Stimulated activated CD8-positive, alpha-beta memory T cell treated with anti-CD3 and anti-CD28 coated beads, Interleukin-12 subunit alpha, Interleukin-12 subunit beta, amount 100 ng/mL, for 4 hours (primary cell): ENCODE measurements at regions not wholly inside any gene's neighbourhood (a gene's known extent, or its start where the extent isn't known, plus 50 kb on each side); places are given as distances from the start of the nearest gene placed in this dataset.

Source experiments
- DNase-seq: peaks from one replicate; pipeline ENCODE4 v3.0.0-alpha.2; 2020; ENCODE audit warnings: low read depth

GRCh38 chr3:178152988-178153387 is 383.2 kb upstream of the KCNMB2 start:
- DNase-seq: no peak

DNA sequence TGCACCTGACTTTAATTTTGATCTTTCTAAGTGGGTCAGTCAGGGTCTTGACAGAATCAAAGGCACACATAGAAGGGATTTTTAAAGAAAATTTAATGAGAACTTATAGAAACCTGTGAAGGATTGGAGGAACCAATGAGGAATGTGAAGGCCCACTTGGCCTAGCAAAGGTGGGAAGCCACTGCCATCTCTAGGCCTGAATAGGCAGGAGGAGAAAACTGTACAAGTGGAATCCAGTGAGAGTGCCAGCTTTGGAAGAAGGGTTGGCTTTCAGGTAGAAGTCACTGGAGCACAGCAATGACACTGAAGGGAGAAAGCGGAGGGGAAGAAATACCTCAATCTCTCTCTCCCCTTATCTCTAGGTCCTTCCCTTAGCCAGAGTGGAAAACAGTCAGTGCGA is 380.7 kb upstream of the KCNMB2 start:
- DNase-seq: no peak

DNA sequence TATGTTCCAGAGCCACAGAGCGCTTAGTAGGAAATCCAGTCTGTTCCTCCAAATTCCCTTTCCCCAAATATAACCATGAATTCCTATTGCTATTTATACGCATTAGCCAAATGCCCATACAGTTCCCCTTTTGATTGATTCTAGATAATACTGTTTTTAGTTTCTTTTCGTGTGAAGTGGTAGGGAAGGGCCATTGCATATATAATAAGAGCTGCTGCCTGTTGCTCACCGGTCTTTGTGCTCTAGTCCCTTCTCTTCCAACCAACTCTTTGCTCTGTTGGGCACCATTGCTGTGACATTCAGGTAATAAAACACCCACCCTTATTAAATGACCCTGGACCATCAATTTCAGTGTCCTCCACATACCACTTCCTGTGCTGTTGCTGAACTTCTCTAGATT is 379.9 kb upstream of the KCNMB2 start:
- no peak for DNase-seq

DNA sequence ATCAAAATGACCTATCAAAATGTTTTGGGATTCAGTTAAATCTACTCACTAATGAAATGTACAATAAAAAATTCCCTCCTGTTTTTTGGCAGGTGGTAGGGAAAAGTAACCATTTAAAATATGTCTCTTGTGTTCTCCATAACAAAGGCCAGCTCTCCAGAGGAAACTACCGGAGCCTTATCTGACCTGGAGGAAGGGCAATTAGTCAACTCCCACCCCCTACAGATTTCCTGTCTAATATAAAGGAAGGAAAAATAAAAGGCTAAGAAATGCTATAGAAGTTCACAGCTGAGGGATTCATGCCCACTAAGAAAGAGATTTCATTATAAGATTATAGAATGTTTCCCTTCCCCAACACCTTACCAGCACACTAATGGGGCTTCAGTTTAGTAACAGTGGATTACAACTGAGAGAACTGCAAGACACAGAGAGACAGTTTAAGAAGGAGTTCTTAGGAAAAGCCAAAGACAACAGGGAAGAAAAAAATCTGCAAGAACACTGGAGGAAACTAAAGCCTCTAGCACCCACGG is 376.5 kb upstream of the KCNMB2 start:
- no peak for DNase-seq

- no peak for DNase-seq
These were observed 366.8 kb upstream of the KCNMB2 start for GRCh38 chr3:178169421-178169820.

DNA sequence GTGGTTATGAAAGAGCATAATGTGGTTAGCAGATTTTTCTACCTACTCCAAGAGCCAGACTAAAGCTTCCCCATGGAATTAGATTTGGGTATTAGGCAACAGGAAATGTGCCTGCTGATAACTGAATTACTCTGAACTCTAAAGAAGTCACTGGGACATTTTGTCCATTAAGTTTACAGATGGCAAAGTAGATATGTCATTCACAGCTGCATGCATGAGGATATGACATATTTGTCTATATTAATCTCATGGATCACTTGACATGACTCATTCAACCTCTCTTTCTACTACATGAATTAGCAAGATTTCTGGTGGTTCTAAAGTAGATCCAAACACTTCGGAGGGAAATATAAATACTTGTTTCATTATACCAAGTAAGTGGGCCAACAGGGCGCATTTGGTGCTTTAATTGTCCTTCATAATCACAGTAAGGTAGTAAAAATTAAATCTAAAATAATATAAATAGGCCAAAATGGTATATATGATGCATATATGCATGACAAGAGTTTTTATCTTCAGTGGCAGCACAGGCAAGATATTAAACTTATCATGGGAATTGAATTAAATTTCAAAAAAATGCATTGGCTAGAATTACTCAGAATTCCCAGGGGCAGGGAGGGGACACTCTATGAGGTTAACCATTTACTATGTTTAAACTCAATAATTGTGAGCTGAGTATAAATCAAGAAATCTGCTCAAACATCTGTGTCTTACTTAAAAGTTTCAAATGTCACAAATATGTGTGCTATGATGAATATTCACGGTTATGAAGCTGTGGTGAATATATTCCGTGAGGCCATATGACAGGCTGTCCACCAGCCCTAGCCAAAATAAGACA is 365.3 kb upstream of the KCNMB2 start:
- DNase-seq: no peak

DNA sequence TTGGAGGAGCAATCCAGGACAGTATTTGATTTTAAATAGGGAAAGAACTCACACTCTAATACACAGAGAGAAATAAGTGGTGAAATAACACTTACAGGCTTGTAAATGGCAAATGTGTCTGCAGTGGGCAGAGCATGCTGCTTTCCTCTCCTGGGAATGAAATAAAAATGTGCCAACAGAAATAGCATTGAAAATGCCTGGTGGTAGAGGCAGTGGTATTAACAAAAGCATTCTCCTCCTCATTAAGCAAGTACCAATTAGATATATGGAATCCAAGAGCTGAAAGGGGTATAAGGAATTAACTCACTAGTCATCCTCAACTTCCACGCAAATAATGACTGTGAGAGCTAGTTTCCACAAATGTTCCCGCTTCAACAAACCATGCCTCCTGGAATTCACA is 364.1 kb upstream of the KCNMB2 start:
- DNase-seq: no peak

DNA sequence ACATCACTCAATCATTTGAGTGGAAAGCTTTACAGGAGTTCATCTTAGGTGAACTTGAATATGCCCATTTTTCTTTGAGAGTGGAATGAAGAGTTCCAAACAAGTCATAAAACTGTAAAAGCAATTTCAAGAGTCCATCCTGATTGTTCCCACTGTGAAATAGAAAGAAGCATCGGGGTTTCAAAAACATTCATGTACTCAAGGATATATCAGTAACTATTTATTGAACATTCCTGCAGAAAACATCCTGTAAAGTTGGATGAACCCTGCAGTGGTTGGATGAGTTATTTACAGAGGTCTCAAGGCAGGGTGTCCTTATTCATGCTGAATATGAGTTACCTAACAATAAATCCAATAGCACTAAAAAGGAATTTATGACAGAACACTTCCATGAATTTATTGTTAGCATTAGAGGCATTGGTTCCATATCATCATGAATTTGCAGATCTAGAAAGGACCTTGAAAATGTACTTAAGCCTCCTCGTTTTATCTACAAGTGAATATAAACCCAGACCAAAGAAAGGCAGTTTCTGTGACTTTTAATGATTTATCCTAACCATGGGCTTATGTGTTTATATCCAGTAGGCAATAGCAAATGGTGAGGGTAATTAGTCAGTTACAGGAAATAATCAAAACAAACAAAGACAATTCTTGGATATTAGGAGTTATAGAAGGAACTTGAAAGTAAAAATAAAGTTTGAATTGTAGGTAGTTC is 361.9 kb upstream of the KCNMB2 start:
- DNase-seq: no peak

DNA sequence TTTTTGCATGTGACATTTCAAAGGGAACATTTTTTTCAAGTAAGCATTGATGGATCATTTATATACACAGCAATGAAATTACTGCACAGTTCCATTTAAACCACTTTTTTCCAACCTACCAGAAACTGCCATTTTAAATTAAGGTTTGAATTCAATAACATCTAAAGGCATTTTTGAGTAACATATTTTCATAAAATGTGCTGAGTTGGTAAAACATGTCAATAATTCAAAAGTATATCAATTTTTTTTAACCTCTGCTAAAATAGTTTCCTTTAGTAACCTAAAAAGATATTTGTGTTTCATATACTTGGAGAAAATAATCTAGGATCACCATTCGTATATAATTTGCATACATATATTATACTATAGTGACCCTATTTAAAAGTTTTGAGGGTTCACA is 355.1 kb upstream of the KCNMB2 start:
- DNase-seq: no peak

- no peak for DNase-seq
These were observed 354.5 kb upstream of the KCNMB2 start for GRCh38 chr3:178181784-178182183.

- no peak for DNase-seq
These were observed 353.9 kb upstream of the KCNMB2 start for GRCh38 chr3:178182337-178182779.

GRCh38 chr3:178184833-178185232 is 351.4 kb upstream of the KCNMB2 start:
- DNase-seq: no peak

GRCh38 chr3:178186666-178187065 is 349.6 kb upstream of the KCNMB2 start:
- DNase-seq: no peak

DNA sequence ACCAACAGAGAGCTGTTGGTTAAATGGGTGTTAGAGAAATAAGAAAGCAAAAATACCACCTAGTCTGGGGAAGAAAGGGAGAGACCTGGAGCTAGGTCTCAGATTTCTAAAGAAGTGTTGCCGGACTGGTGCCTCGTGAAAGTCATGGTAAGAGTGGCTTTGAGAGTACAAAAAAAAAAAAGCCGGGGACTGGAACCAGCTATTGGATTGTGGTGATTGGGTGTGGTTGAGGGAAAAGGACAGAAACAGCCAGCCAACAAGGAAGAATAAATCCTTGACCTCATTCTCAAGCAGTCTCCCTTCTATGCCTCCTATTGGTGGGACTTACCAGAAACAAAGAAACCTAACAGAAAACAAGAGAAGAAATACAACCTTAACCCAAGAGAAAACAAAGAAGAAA is 346.4 kb upstream of the KCNMB2 start:
- no peak for DNase-seq

DNA sequence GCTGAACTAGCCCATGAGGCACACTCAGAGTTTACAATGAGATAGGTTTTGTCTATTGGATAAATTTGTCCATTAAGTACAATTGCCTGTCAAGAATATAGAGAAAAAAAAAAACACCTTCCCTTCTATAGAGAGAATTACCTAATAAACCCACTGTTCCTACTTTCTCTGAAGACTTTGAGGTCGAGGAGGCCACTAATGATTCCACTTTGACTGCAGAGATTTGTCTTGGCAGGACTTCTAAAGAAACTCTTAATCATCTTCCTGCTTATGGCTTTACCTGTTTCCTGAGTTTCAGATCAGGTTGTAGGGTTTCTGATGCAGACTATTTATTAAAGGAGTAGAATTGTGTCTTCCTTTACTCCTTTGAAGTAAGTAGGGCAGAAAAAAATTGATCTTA is 342.4 kb upstream of the KCNMB2 start:
- DNase-seq: no peak

GRCh38 chr3:178194539-178194938 is 341.7 kb upstream of the KCNMB2 start:
- DNase-seq: no peak

GRCh38 chr3:178195824-178196223 is 340.4 kb upstream of the KCNMB2 start:
- DNase-seq: no peak

- DNase-seq: no peak
These were observed 337.9 kb upstream of the KCNMB2 start for GRCh38 chr3:178198329-178198728.

DNA sequence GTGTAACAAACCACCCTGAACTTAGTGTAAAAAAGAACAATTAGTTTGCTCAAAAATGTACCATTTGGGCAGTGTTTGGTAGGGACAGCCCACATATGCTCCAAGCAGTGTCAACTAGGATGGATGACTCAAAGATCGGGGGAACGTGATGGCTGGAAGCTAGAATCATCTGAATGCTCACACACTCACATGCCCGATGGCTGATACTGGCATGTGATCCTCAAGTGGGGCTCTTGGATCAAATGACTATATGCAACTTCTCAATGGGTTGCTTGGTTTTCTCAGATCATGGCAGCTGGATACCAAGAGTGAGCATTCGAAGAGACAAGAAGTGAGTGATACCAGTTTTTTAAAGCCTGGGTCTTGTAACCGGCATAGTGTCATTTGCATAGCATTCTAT is 335.9 kb upstream of the KCNMB2 start:
- no peak for DNase-seq

GRCh38 chr3:178201714-178202113 is 334.5 kb upstream of the KCNMB2 start:
- no peak for DNase-seq

DNA sequence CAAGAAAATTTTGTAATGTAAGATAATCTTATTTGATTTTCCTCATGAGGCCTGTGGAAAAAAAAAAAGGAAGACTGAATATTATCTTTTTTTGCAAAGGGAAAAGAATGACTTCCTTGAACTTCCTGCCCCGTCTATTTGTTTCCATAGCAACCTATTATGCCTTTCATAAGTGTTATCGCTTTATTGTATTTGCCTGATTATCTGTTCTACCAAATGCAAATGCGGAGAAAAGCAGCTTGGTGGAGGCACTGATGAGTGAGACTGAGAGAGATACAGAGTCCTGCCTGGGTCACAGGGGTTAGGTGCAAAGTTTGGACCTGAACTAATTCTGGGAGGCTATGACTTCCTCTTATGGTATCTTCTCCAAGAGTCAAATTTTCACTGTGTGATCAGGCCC is 334.0 kb upstream of the KCNMB2 start:
- no peak for DNase-seq

- DNase-seq: no peak
These were observed 333.1 kb upstream of the KCNMB2 start for GRCh38 chr3:178203165-178203564.

GRCh38 chr3:178203650-178204049 is 332.6 kb upstream of the KCNMB2 start:
- no peak for DNase-seq
